ENCODE measurements at regions not wholly inside any gene's neighbourhood (a gene's known extent, or its start where the extent isn't known, plus 50 kb on each side); places are given as distances from the start of the nearest gene placed in this dataset.
A peak's percentile ranks its signal among the peaks of the same experiment; 100 is the strongest.
"Not testable (repeated sequence)": the region's sequence is repeated elsewhere in the genome, so short reads cannot be mapped to it uniquely, and the experiment has no call there.

DNA sequence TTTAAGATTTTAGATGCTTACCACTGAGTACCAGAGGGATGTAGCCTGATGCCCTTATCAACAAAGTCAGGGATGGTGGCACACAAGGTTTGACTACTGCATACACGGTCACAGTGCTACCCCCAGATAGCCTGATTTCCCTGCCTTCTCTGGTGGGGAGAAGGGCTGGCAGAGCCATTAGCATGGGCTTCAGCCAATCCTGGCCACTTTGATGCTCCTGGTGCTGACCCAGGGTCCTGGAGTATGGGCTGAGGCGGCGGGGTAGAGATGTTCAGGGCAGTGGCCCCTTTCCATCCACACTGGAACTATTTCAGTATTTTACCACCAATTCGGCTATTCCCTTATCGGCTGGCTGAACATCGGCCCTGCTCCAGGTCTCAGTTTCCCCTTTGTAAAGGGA lies 83.2 kb downstream of the POTEB3 start:
- not testable (repeated sequence) for H3K27me3 Mint-ChIP-seq (ENCODE audit: low read depth); H3K36me3 Mint-ChIP-seq (ENCODE audit: low read depth); H3K4me1 Mint-ChIP-seq (ENCODE audit: low read depth); H3K4me3 Mint-ChIP-seq; DNase-seq (ENCODE audit: low spot score); H3K9me3 Mint-ChIP-seq; H3K27ac Mint-ChIP-seq

DNA sequence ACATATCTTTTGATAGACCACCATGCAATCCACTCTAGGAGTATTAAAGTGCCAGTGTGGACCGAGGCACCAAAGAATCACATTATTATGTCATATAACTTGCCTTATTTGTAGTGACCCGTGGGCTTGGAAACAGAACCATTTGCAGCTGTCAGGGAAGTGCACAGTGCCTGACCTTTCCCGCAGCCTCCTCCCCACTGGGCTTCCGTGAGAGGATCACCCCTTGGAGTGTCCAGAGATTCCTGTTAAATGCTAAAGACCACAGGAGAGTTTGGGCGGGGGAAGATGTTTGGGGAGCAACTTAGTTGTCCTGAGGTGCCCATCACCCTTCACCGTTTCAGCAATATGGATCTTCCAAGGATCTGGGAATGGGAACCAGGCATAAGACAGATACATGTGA lies 84.4 kb downstream of the POTEB3 start:
- not testable (repeated sequence) for H3K4me1 Mint-ChIP-seq (ENCODE audit: low read depth); H3K27ac Mint-ChIP-seq; H3K4me3 Mint-ChIP-seq; DNase-seq (ENCODE audit: low spot score); H3K27me3 Mint-ChIP-seq (ENCODE audit: low read depth); H3K9me3 Mint-ChIP-seq; H3K36me3 Mint-ChIP-seq (ENCODE audit: low read depth)

DNA sequence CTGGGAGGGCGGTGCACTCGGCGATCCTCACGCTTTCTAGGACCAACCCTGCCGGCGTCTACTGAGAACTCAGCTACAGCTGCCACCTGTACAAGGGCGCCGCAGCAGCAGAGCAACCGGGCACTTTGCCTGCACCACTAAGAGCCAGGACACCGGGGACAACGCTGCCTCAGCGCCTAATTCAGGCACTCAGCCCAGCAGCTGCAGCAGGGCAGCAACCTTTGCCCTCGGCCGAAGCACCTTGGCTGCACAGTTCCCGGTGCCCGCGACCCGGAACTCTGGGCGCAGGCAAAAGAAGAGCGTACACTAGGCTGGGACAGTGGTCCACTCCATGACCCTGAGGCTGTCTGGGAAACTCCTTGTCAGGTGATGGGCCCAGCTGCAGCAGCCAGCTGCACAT lies 85.7 kb downstream of the POTEB3 start:
- H3K4me3 Mint-ChIP-seq; H3K27me3 Mint-ChIP-seq (ENCODE audit: low read depth); DNase-seq (ENCODE audit: low spot score); H3K4me1 Mint-ChIP-seq (ENCODE audit: low read depth); H3K36me3 Mint-ChIP-seq (ENCODE audit: low read depth); H3K27ac Mint-ChIP-seq; H3K9me3 Mint-ChIP-seq: not testable (repeated sequence)

DNA sequence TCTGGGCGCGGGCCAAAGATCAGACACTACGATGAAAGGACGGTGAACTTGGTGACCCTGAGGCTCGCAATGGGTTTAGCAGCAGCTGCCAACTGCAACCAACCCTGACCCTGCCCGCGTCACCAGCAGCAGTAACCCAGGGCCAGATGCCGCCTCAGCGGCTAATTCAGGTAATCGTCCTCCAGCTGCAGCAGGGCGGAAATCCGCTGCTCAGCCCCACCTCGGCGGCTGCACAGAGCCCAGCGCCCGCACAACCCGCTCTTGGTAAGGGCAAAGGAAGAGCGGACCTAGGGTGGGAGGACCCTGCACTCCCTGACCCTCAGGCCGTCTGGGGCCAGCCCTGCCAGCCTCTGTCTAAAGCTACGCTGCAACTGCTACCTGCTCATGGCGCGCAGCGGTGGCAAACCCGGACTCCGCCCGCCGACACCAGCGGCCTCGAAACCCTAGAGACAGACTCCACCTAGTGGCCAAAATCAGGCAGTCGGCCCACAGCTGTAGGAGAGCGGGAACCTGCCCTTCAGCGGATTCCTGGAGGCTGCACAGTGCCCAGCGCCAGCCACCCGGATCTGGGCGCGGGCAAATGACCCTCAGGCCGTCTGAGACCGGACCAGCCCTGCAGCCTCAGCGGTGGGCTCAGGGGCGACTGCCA lies 87.5 kb downstream of the POTEB3 start:
- not testable (repeated sequence) for H3K27ac Mint-ChIP-seq; H3K4me3 Mint-ChIP-seq; H3K27me3 Mint-ChIP-seq (ENCODE audit: low read depth); H3K9me3 Mint-ChIP-seq; DNase-seq (ENCODE audit: low spot score); H3K4me1 Mint-ChIP-seq (ENCODE audit: low read depth); H3K36me3 Mint-ChIP-seq (ENCODE audit: low read depth)

DNA sequence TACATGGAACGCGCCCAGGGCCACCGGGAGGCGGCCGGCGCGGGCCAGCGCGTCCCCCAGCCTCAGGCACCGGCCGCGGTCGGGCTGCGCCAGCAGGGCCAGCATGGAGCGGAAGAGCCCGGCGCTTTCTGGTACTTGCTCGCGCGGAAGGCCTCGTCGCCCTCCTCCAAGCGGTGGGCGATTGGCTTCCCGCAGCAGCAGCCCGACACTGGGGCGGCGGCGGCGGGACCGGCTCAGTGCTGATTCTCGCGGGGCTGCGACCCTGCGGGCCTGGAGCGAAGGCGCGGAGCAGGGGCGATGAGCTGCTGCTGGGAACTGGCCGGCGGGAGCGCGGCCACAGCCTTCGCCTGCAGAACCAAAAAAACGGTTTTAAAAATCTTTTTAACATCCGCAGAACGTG lies 95.3 kb downstream of the POTEB3 start:
- H3K27me3 Mint-ChIP-seq (ENCODE audit: low read depth); H3K36me3 Mint-ChIP-seq (ENCODE audit: low read depth); H3K9me3 Mint-ChIP-seq; DNase-seq (ENCODE audit: low spot score); H3K27ac Mint-ChIP-seq; H3K4me3 Mint-ChIP-seq; H3K4me1 Mint-ChIP-seq (ENCODE audit: low read depth): not testable (repeated sequence)

DNA sequence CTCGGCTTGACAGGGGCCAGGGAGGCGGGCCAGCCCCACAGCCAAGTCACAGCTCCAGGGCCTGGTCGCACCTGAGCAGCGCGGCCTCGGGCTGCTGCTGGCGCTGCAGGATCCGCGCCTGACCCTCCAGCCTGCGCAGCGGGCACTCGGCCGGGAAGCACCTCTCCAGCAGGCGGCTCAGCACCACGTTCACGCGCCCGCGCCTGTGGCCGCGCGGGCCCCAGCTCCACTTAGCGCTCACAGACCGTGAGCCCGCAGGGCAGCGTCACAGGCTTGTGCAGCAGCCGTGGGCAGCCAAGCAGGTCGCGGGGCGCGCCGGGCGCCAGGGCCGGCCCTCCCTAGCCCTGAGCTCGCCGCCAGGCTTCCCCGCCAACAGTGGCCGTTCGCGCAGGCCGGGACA lies 95.8 kb downstream of the POTEB3 start:
- not testable (repeated sequence) for H3K27ac Mint-ChIP-seq; H3K9me3 Mint-ChIP-seq; H3K4me3 Mint-ChIP-seq; DNase-seq (ENCODE audit: low spot score); H3K36me3 Mint-ChIP-seq (ENCODE audit: low read depth); H3K27me3 Mint-ChIP-seq (ENCODE audit: low read depth); H3K4me1 Mint-ChIP-seq (ENCODE audit: low read depth)

DNA sequence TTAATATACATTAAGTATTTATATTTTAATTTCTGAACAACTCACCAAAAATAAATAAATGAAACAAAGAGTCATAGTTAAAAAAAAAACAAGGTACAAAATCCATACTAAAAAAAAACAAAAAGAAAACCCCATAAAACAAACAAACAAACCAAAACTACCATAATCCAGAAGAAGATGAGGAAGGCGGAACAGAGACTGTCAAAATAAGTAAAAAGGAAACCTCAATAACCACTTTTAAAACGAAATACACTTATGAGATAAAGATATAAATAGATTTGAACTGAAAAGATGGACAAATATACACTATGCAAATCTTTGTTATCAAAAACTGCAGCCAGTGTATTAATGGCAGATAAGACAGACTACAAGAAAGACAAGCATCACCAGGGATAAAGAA lies 103.3 kb downstream of the POTEB3 start:
- H3K4me1 Mint-ChIP-seq (ENCODE audit: low read depth); H3K9me3 Mint-ChIP-seq; H3K36me3 Mint-ChIP-seq (ENCODE audit: low read depth); DNase-seq (ENCODE audit: low spot score); H3K27ac Mint-ChIP-seq; H3K27me3 Mint-ChIP-seq (ENCODE audit: low read depth); H3K4me3 Mint-ChIP-seq: not testable (repeated sequence)

DNA sequence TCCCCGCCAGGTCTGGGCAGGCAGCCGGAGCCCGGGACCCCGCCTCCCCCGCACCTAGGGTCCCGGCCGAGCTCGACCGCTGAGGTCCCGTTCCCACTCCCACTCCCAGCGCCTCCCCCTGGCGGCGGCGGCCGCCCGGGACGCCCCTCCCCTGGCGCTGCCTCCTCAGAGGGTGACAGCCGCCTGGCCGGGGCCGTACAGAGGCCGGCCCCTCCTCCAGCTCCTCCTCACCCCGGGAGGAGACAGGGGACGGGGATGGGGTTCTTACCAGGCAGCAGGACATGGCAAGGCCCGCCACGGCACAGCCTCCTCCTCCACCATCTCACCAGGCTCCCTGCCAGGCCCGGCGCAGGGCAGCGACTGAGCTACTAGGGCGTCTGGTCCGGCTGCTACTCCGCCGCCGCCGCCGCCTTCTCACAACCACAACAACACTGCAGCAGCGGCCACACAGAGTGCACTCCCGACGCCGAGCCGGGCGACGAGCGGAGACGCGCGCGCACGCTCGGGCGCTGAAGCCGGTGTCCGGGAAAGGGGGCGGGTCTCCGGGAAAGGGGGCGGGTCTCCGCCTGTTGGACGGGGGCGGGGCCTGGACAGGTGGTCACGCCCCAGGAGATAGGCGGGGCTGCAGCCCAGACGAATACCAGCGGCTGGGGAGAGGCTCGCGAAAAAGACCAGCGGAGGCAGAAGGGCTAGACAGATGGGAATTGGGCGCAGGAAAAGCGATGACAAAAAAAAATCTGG lies 115.4 kb downstream of the POTEB3 start:
- not testable (repeated sequence) for H3K27me3 Mint-ChIP-seq (ENCODE audit: low read depth); H3K36me3 Mint-ChIP-seq (ENCODE audit: low read depth); H3K4me1 Mint-ChIP-seq (ENCODE audit: low read depth); H3K9me3 Mint-ChIP-seq; H3K27ac Mint-ChIP-seq
- DNase-seq (ENCODE audit: low spot score), result peak; percentile 25
- peak overlapping the region; percentile 48 for H3K4me3 Mint-ChIP-seq

DNA sequence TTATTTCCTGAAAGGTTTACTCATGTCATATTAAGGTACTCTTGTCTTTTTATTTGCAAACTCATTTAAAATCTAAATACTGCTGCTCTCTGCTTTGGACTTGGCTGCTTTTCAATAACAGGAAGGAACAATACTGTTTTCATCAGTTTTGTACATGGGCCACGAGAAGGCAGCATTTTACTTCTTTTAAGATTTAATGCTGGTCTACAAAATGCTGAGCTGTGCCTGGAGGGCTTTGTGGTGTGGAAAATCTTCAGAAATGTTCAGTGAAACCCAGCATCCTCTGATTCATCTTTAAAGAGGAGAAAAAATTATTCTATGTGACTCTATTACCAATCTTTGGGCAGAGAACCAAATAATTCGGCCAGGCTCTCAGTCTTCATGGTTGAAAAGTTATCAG lies 155.9 kb downstream of the POTEB3 start:
- H3K4me3 Mint-ChIP-seq; H3K4me1 Mint-ChIP-seq (ENCODE audit: low read depth); H3K27ac Mint-ChIP-seq; DNase-seq (ENCODE audit: low spot score); H3K9me3 Mint-ChIP-seq; H3K36me3 Mint-ChIP-seq (ENCODE audit: low read depth); H3K27me3 Mint-ChIP-seq (ENCODE audit: low read depth): not testable (repeated sequence)

DNA sequence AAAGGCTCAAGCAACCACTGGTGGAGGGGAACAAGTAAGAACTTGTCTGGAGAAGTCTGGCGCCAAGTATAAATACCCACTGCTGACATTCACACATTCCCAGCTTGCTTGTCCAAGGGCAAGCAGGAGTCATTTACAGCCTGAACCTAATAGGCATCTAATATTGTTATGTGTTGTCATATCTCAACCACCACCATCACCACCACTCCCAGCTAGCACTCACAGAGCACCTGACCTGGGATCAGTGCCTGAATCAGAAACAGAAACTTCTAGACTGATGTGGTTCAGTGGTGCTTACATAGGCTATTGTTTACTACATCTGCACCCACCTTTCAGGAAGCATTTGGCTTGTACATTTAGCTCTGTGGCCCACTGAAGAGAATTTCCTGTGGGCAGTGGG lies 157.1 kb downstream of the POTEB3 start:
- not testable (repeated sequence) for H3K4me3 Mint-ChIP-seq; DNase-seq (ENCODE audit: low spot score); H3K4me1 Mint-ChIP-seq (ENCODE audit: low read depth); H3K27me3 Mint-ChIP-seq (ENCODE audit: low read depth); H3K9me3 Mint-ChIP-seq; H3K27ac Mint-ChIP-seq; H3K36me3 Mint-ChIP-seq (ENCODE audit: low read depth)

DNA sequence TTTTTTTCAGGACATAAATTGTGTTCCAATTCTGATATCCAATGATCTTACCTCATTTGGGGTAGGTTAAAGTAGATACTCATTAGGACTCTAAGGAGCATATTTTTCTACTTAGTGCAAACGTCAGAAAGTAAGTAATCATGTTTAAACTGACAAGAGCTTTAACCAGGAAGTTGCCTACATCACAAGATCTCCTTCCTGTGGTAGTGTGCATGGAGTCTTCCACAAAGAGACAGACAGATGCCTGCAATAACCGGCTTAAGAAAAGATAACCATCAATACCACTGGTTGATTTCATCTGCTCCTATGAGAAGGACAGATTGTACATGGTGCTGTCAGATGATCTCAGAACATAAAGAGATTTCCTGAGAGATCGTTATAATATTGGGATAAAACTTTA lies 160.0 kb downstream of the POTEB3 start:
- H3K4me3 Mint-ChIP-seq; DNase-seq (ENCODE audit: low spot score); H3K27me3 Mint-ChIP-seq (ENCODE audit: low read depth); H3K27ac Mint-ChIP-seq; H3K4me1 Mint-ChIP-seq (ENCODE audit: low read depth); H3K9me3 Mint-ChIP-seq; H3K36me3 Mint-ChIP-seq (ENCODE audit: low read depth): not testable (repeated sequence)

DNA sequence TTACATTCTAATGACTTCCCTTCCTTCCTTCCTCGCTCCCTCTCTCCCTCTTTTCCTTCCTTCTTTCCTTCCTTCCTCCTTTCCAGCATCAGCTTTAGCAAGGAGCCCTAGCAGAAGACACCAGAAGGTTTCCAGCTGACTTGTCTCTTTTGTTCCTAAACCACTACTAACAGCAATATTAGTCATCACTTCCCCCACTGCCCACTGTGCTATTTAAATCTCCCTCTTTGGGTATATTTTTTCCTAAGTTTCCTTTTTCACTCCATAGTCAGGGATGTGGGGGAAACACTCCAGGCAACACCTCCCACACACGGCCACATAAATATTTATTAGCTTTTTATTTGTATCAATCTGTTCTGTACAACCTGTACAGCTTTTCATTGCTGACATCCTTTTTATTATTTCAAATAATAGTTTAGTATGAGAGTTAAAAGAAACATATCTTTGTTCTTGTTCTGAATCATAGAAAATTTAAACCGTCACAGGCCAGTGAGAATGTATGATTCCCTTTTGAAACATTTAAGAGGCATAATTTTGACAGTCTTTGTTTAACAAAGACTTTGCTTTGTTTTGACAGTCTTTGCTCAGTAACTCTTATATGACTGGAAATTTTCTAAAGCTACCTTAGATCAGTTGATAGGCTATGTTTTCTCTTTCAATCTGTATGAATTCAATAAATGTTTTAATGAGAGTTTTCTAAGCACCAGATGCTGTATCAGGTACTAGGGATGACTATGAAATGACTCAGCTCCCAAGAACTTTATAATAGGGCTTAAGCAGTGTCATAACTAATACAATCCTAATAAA lies 167.9 kb downstream of the POTEB3 start:
- not testable (repeated sequence) for H3K4me3 Mint-ChIP-seq; H3K27me3 Mint-ChIP-seq (ENCODE audit: low read depth); H3K9me3 Mint-ChIP-seq; H3K36me3 Mint-ChIP-seq (ENCODE audit: low read depth); H3K27ac Mint-ChIP-seq; DNase-seq (ENCODE audit: low spot score); H3K4me1 Mint-ChIP-seq (ENCODE audit: low read depth)

DNA sequence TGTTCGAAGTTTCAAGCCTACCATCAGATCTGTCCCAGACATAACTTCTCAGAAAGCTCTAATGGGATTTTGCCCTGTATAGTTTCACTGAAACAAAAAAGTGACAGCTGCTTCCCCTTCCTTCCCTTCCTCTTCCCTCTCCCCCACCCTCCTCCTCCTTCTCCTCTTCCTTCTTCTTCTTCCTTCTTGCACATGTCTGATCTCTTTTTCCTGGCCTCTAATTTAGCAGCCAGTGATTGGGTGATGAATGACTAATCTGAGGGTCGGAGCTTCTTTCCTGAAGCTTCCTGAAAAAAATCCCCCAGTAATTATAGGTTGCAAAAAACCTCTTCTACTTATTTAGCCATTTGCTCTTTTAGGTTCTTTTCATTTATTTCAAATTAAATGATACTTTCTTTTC lies 168.7 kb downstream of the POTEB3 start:
- H3K27me3 Mint-ChIP-seq (ENCODE audit: low read depth), result peaks cover 12% of the 10 kb centered on the region
- no peaks in the 10 kb centered on the region for H3K36me3 Mint-ChIP-seq (ENCODE audit: low read depth)
- no peak overlapping the region for H3K4me3 Mint-ChIP-seq
- no peak overlapping the region for H3K27ac Mint-ChIP-seq
- DNase-seq (ENCODE audit: low spot score), result no peak
- H3K9me3 Mint-ChIP-seq, result no peaks in the 10 kb centered on the region
- H3K4me1 Mint-ChIP-seq (ENCODE audit: low read depth), result peaks cover 3% of the 10 kb centered on the region

DNA sequence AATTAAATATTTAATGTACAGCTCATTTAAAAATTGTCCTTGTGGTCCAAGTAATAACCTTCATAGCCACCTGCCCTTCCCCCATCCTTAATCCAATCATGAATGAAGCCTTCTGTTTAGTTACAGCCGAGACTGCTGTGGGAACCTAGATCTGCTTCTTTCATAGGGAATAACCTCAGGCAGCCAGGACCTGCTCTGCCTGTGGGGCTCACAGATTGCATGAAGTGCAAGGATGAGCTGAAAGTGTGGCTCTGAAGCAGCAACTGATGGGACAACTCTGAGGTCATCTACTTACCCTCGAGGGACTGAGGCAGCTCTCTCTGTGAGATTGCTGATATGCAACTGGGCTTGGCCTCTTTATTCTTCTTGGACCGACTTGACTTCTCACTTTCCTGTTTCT lies 169.8 kb downstream of the POTEB3 start:
- H3K27me3 Mint-ChIP-seq (ENCODE audit: low read depth), result peaks cover 12% of the 10 kb centered on the region
- no peak overlapping the region for H3K4me3 Mint-ChIP-seq
- no peaks in the 10 kb centered on the region for H3K9me3 Mint-ChIP-seq
- H3K36me3 Mint-ChIP-seq (ENCODE audit: low read depth), result no peaks in the 10 kb centered on the region
- peaks cover 3% of the 10 kb centered on the region for H3K4me1 Mint-ChIP-seq (ENCODE audit: low read depth)
- no peak for DNase-seq (ENCODE audit: low spot score)
- no peak overlapping the region for H3K27ac Mint-ChIP-seq
